ENCODE measurements at regions not wholly inside any gene's neighbourhood (a gene's known extent, or its start where the extent isn't known, plus 50 kb on each side); places are given as distances from the start of the nearest gene placed in this dataset.
"Not testable (repeated sequence)": the region's sequence is repeated elsewhere in the genome, so short reads cannot be mapped to it uniquely, and the experiment has no call there.

- H3K4me1 Mint-ChIP-seq = no peaks in the 10 kb centered on the region
- H3K27me3 Mint-ChIP-seq = peaks cover 17% of the 10 kb centered on the region
- H3K9me3 Mint-ChIP-seq = no peaks in the 10 kb centered on the region
Observed at GRCh38 chr3:130831719-130832400, 62.0 kb upstream of the ATP2C1 start.

GRCh38 chr3:130832401-130832746, 61.5 kb upstream of the ATP2C1 start:
- H3K36me3 Mint-ChIP-seq, H3K4me3 Mint-ChIP-seq, H3K4me1 Mint-ChIP-seq, H3K27ac Mint-ChIP-seq, H3K9me3 Mint-ChIP-seq, ATAC-seq: not testable (repeated sequence)
- H3K27me3 Mint-ChIP-seq = peaks cover 17% of the 10 kb centered on the region

More at GRCh38 chr3:130831719-130832400, 62.0 kb upstream of the ATP2C1 start:
- ATAC-seq = no peak
- Mint-ChIP-seq H3K36me3 (no peaks in the 10 kb centered on the region), H3K27ac (no peak overlapping the region), H3K4me3 (no peak overlapping the region)

GRCh38 chr3:130834476-130834875, 59.4 kb upstream of the ATP2C1 start:
- Mint-ChIP-seq H3K9me3 (no peaks in the 10 kb centered on the region), H3K27ac (no peak overlapping the region), H3K27me3 (peaks cover 17% of the 10 kb centered on the region), H3K4me3 (no peak overlapping the region), H3K4me1 (peaks cover 8% of the 10 kb centered on the region), H3K36me3 (no peaks in the 10 kb centered on the region)
- ATAC-seq = no peak

DNA sequence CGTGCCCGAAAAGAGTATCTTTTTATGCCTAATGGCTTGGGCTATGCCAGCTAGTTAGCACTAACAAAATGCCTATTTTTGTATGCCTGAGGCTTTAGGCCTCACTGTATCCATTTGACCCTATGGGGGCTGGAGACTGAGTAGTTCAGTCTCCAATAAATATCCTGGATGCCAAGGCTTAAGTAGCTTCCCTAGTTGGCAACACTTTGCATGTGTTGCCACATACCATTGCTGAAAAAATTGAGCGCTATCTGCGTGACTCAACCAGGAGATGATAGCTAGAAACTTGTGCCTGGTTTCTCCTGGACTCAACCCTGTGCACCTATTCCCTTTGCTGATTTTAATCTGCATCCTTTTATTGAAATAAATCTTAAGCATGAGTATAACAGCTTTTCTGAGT, 58.4 kb upstream of the ATP2C1 start:
- Mint-ChIP-seq H3K27me3 (peaks cover 14% of the 10 kb centered on the region), H3K36me3 (no peaks in the 10 kb centered on the region), H3K4me3 (no peak overlapping the region), H3K4me1 (peaks cover 14% of the 10 kb centered on the region), H3K27ac (no peak overlapping the region), H3K9me3 (no peaks in the 10 kb centered on the region)
- no peak for ATAC-seq

GRCh38 chr3:130838898-130839600, 54.8 kb upstream of the ATP2C1 start:
- Mint-ChIP-seq H3K27me3 (no peaks in the 10 kb centered on the region), H3K4me1 (peaks cover 14% of the 10 kb centered on the region), H3K27ac (no peak overlapping the region), H3K4me3 (no peak overlapping the region), H3K36me3 (no peaks in the 10 kb centered on the region), H3K9me3 (no peaks in the 10 kb centered on the region)
- no peak for ATAC-seq

GRCh38 chr3:130839813-130840212, 54.1 kb upstream of the ATP2C1 start:
- no peaks in the 10 kb centered on the region for H3K27me3 Mint-ChIP-seq
- no peaks in the 10 kb centered on the region for H3K9me3 Mint-ChIP-seq
- H3K36me3 Mint-ChIP-seq = no peaks in the 10 kb centered on the region
- H3K4me1 Mint-ChIP-seq = peaks cover 14% of the 10 kb centered on the region
- no peak for ATAC-seq
- no peak overlapping the region for H3K4me3 Mint-ChIP-seq
- no peak overlapping the region for H3K27ac Mint-ChIP-seq

GRCh38 chr3:130841357-130841756, 52.5 kb upstream of the ATP2C1 start:
- Mint-ChIP-seq H3K27ac (no peak overlapping the region), H3K4me1 (peaks cover 14% of the 10 kb centered on the region), H3K27me3 (no peaks in the 10 kb centered on the region), H3K36me3 (no peaks in the 10 kb centered on the region), H3K9me3 (no peaks in the 10 kb centered on the region), H3K4me3 (no peak overlapping the region)
- ATAC-seq = no peak

GRCh38 chr3:130843441-130843840, 50.4 kb upstream of the ATP2C1 start:
- Mint-ChIP-seq H3K36me3 (no peaks in the 10 kb centered on the region), H3K4me3 (no peak overlapping the region), H3K27ac (no peak overlapping the region), H3K9me3 (no peaks in the 10 kb centered on the region), H3K4me1 (peaks cover 14% of the 10 kb centered on the region), H3K27me3 (peaks cover 9% of the 10 kb centered on the region)
- no peak for ATAC-seq

All from stimulated activated memory B cell treated with anti-CD40 and anti-IgM and Interleukin-4, amounts not matched to agents 10 μg/mL and 1 μg/mL and 100 μg/mL, for 72 hours (primary cell).